Activated CD4-positive, alpha-beta memory T cell treated with anti-CD3 and anti-CD28 coated beads for 36 hours (primary cell): ENCODE measurements at regions not wholly inside any gene's neighbourhood (a gene's known extent, or its start where the extent isn't known, plus 50 kb on each side); places are given as distances from the start of the nearest gene placed in this dataset.
"Not testable (repeated sequence)": the region's sequence is repeated elsewhere in the genome, so short reads cannot be mapped to it uniquely, and the experiment has no call there.

ENCODE experiments used
- CTCF ChIA-PET: fragments of 350-600 bp; sonication (Branson Sonifier 250); formaldehyde crosslinking; loops from one replicate; lab custom pipeline; 2021; ENCODE audit warnings: antibody characterized with exemption, inconsistent platforms; lab: Charles Lee
- POLR2A ChIA-PET: fragments of 350-600 bp; sonication (Branson Sonifier 250); formaldehyde crosslinking; loops from one replicate; lab custom pipeline; 2021; ENCODE audit warnings: antibody characterized with exemption; lab: Charles Lee
- DNase-seq: peaks from one replicate; pipeline ENCODE4 v3.0.0-alpha.2; 2020
- H3K27ac Mint-ChIP-seq: one replicate; pipeline ENCODE4 v1.8.0; 2021; ENCODE audit warnings: mixed read lengths
- H3K27me3 Mint-ChIP-seq: one replicate; pipeline ENCODE4 v1.8.0; 2021; ENCODE audit warnings: mixed read lengths
- H3K36me3 Mint-ChIP-seq: one replicate; pipeline ENCODE4 v1.8.0; 2021; ENCODE audit warnings: mixed read lengths
- H3K4me1 Mint-ChIP-seq: one replicate; pipeline ENCODE4 v1.8.0; 2021; ENCODE audit warnings: low read depth, mixed read lengths
- H3K4me3 Mint-ChIP-seq: one replicate; pipeline ENCODE4 v1.8.0; 2021; ENCODE audit warnings: mild to moderate bottlenecking, mixed read lengths
- H3K9me3 Mint-ChIP-seq: one replicate; pipeline ENCODE4 v1.8.0; 2021; ENCODE audit warnings: mixed read lengths
- intact Hi-C: fragments of 100-400 bp; cut with micrococcal nuclease; formaldehyde crosslinking; loops from one replicate; pipeline ENCODE4 v1.15.1; 2023

DNA sequence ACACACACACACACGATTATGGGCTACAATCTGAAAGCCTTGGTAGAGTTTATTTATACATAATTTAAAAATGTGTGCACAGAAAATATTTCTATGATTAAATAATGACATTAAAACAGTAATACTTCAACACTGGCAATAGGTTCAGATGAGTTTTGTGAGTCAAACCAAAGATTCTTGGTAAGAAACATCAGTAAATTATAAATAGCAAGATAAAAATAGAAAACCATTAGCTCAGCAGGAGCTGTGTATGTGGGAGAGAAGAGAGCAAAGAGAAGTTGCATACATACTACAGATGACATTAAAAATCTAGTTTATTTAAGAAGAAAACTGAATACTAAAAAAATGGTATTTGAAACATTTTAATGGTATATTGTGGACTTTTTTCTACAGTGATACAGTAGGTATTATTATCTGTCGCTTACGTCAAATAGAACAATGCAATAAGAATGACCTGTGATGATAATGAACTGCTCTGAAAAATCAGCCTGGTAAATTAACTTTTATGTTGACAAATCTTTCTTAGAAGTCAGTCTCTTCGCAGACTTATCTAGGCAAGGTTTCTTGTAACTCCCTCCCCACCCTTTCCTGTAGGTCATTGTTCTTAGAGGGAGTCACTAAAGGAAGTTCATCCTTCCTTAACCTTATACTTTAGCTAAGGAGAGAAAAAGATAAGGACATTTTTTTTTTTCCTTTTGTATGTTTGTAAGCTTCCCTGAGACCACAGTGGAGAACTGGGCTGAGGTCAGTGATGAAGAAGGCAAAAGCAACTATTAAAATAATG, 149.3 kb downstream of the GJA1 start:
- DNase-seq: no peak
- ChIA-PET CTCF (no interaction called here), POLR2A (no interaction called here)
- intact Hi-C loops: no loop called here
- no peaks in the 10 kb centered on the region for H3K27me3 Mint-ChIP-seq
- no peaks in the 10 kb centered on the region for H3K4me1 Mint-ChIP-seq
- no peaks in the 10 kb centered on the region for H3K36me3 Mint-ChIP-seq
- no peaks in the 10 kb centered on the region for H3K9me3 Mint-ChIP-seq
- H3K4me3 Mint-ChIP-seq: no peak overlapping the region
- H3K27ac Mint-ChIP-seq: no peak overlapping the region

DNA sequence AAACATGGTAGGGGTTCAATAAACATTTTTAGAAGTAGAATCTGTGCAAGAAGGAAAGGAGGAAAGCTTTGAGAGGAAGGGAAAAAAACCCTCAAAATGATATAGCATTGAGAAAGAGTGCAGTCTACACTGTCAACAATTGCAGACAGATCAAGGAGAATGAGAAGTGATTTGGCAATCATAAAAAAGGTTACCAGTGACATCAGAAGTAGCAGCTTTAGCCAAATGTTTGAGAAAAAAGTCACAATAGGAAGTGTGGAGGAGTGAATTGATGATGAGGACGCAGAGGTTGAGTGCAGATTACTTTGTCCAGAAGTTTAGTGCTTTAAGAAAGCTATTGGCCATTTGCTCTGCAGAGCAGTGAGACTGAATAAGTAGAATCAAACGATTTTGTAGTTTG, 155.0 kb downstream of the GJA1 start:
- Mint-ChIP-seq H3K27ac (no peak overlapping the region), H3K4me3 (no peak overlapping the region), H3K9me3 (no peaks in the 10 kb centered on the region), H3K4me1 (no peaks in the 10 kb centered on the region), H3K36me3 (no peaks in the 10 kb centered on the region), H3K27me3 (no peaks in the 10 kb centered on the region)
- DNase-seq: no peak
- CTCF ChIA-PET: no interaction called here
- POLR2A ChIA-PET: no interaction called here
- intact Hi-C loops: no loop called here

DNA sequence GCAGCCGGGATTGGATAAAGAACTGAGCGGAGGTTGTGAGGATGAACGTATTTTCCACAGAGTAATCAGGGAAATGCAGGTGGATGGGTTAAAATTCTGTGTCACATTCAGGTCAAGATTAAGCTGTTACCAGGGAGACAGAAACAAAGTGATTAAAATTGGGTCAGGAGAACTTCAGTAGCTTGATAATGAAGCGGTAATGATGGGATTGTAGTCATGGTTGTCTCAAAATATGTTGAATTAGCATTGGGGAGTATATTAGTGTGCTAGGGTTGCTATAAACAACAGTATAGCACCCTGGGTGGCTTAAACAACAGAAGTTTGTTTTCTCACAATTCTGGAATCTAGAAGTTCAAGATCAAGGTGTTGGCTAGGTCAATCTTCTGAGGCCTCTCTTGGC, 155.5 kb downstream of the GJA1 start:
- no peaks in the 10 kb centered on the region for H3K36me3 Mint-ChIP-seq
- ChIA-PET CTCF (no interaction called here), POLR2A (no interaction called here)
- no peaks in the 10 kb centered on the region for H3K27me3 Mint-ChIP-seq
- H3K4me3 Mint-ChIP-seq: no peak overlapping the region
- no peaks in the 10 kb centered on the region for H3K4me1 Mint-ChIP-seq
- no peaks in the 10 kb centered on the region for H3K9me3 Mint-ChIP-seq
- DNase-seq: no peak
- H3K27ac Mint-ChIP-seq: no peak overlapping the region
- intact Hi-C loops: no loop called here

DNA sequence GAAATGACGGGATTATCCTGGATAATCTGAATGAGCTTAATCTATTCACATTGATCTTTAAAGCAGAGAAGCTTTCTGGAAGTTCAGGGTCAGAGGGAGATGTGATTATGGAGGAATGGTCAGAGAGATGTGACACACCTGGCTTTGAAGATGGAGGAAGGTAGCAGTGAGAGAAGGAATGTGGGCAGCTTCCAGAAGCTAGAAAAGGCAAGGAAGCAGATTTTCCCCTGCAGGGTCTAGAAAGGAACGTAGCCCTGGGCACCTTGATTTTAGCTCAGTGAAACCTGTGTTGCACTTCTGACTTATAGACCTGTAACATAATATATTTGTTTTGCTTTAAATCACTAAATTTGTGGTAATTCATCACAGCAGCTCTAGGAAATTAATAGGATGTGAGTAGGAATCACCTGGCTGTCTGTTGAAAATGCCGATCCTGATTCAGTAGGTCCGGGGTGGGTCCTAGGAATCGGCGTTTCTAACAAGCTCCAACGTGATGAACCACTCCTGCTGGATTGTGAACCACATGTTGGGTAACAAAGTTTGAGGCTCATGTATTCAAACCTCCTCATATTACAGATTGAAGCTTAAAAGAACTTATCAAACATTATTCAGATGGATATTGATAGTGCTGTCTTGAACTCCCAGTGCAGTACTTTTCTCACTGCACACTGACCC, 157.0 kb downstream of the GJA1 start:
- POLR2A ChIA-PET: no interaction called here
- Mint-ChIP-seq H3K9me3 (no peaks in the 10 kb centered on the region), H3K4me3 (no peak overlapping the region), H3K4me1 (no peaks in the 10 kb centered on the region), H3K27me3 (no peaks in the 10 kb centered on the region), H3K27ac (no peak overlapping the region), H3K36me3 (no peaks in the 10 kb centered on the region)
- intact Hi-C loops: no loop called here
- no peak for DNase-seq
- CTCF ChIA-PET: no interaction called here

DNA sequence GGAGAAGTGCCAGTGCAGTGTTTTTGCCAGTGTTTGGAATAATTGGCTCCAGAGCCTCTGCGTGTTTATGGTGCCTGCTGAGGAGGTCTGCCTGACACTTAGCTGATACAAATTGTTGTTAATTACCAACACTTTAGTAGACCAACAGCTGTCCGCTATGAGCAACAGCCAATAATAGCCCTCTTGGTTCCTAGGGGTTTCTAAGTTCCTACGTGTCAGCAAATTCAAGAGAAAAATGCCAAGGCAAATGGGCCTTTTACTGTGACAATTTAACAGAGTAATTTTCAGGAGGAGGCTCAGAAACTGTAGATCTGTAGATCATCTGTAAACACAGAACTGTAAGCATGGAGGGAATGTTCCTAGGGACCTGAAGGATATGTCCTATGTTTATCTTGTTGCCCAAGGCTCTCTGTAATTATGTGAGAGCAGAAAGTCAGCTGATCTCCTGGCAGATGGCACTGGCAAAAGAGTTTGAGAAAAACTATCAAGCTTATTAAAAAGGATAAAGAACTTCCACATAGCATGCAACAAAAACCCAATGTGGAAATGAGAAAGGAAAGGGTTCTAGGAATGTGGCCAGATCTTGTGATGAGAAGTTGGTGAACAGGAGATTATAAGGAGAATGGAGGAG, 157.7 kb downstream of the GJA1 start:
- Mint-ChIP-seq H3K4me3 (no peak overlapping the region), H3K27ac (no peak overlapping the region), H3K4me1 (no peaks in the 10 kb centered on the region), H3K27me3 (no peaks in the 10 kb centered on the region), H3K9me3 (no peaks in the 10 kb centered on the region), H3K36me3 (no peaks in the 10 kb centered on the region)
- intact Hi-C loops: no loop called here
- CTCF ChIA-PET: no interaction called here
- DNase-seq: no peak
- POLR2A ChIA-PET: no interaction called here

DNA sequence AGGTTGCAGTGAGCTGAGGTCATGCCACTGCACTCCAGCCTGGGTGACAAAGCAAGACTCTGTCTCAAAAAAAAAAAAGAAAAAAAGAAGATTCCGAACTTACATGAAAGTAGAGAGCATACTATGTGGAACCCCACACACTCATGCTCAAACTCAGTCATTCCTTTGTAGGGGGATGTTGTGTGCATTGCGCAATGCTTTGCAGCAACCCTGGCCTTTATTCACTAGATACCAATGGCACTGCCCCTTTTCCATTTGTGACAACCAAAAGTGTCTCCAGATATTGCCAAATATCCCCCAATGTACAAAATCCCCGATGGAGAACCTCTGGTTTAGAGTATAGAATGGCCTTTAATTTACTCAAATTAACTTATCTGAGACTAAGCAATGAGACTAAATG, 158.6 kb downstream of the GJA1 start:
- no peaks in the 10 kb centered on the region for H3K4me1 Mint-ChIP-seq
- intact Hi-C loops: no loop called here
- CTCF ChIA-PET: no interaction called here
- no peaks in the 10 kb centered on the region for H3K9me3 Mint-ChIP-seq
- POLR2A ChIA-PET: no interaction called here
- H3K4me3 Mint-ChIP-seq: no peak overlapping the region
- no peaks in the 10 kb centered on the region for H3K36me3 Mint-ChIP-seq
- H3K27me3 Mint-ChIP-seq: no peaks in the 10 kb centered on the region
- H3K27ac Mint-ChIP-seq: no peak overlapping the region
- no peak for DNase-seq

DNA sequence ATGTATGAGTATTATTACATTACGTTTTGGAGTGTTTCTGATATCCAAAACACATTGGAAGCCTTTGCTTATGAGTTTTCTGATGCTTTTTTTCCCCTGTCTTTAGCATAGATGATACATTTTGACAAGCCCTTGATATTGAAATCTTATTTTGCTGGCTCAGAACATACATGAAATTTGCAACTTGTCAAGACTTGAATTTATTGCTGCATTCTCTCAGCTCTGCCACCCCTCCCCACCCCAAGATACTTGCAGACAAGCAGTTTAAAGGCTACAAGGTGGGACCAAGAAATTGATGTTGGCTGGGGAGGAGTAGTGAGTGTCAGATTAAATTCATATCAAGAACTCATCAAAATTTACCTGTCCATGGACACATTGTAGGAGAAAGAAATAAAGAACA, 160.2 kb downstream of the GJA1 start:
- Mint-ChIP-seq H3K9me3 (no peaks in the 10 kb centered on the region), H3K27me3 (no peaks in the 10 kb centered on the region), H3K4me1 (no peaks in the 10 kb centered on the region), H3K27ac (no peak overlapping the region), H3K36me3 (no peaks in the 10 kb centered on the region), H3K4me3 (no peak overlapping the region)
- CTCF ChIA-PET: no interaction called here
- POLR2A ChIA-PET: no interaction called here
- intact Hi-C loops: no loop called here
- DNase-seq: no peak

DNA sequence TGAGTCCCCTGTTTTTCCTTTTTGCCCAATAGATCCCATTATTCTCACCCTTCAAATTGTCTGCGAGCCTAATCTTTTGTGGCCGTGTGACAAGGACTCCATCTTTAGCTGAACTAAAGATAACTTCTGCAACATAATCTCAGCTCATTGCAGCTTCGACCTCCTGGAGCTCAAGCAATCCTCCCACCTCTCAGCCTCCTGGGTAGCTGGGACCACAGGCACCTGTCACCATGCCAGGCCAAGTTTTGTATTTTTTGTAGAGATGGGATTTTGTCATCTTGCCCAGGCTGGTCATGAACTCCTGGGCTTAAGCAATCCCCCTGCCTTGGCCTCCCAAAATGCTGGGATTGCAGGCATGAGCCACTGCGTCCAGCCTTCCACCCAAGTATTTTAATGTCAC, 161.0 kb downstream of the GJA1 start:
- no peak overlapping the region for H3K4me3 Mint-ChIP-seq
- no peaks in the 10 kb centered on the region for H3K4me1 Mint-ChIP-seq
- intact Hi-C loops: no loop called here
- H3K27me3 Mint-ChIP-seq: no peaks in the 10 kb centered on the region
- H3K9me3 Mint-ChIP-seq: no peaks in the 10 kb centered on the region
- no peak for DNase-seq
- no peak overlapping the region for H3K27ac Mint-ChIP-seq
- ChIA-PET POLR2A (no interaction called here), CTCF (no interaction called here)
- no peaks in the 10 kb centered on the region for H3K36me3 Mint-ChIP-seq

DNA sequence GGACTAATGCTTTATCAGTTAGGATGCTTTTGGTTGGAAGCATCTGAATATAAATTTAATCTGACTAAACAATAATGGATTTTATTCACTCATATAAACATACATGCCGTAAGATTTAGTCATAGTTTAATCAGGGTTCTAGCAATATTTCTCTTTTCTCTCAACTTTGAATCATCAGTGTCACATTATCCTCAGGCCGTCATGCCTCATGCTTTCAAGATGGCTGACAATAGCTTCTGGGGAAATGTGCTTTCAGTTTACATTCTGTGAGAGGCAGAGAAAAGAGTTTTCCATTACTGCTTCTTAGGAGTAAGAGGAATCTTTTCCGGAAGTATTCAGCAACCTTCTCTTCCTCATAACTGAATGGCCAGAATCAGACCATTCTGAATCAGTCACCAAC, 162.2 kb downstream of the GJA1 start:
- POLR2A ChIA-PET: no interaction called here
- no peaks in the 10 kb centered on the region for H3K4me1 Mint-ChIP-seq
- no peak overlapping the region for H3K4me3 Mint-ChIP-seq
- no peaks in the 10 kb centered on the region for H3K36me3 Mint-ChIP-seq
- no peaks in the 10 kb centered on the region for H3K9me3 Mint-ChIP-seq
- CTCF ChIA-PET: no interaction called here
- H3K27ac Mint-ChIP-seq: no peak overlapping the region
- DNase-seq: no peak
- intact Hi-C loops: no loop called here
- no peaks in the 10 kb centered on the region for H3K27me3 Mint-ChIP-seq

DNA sequence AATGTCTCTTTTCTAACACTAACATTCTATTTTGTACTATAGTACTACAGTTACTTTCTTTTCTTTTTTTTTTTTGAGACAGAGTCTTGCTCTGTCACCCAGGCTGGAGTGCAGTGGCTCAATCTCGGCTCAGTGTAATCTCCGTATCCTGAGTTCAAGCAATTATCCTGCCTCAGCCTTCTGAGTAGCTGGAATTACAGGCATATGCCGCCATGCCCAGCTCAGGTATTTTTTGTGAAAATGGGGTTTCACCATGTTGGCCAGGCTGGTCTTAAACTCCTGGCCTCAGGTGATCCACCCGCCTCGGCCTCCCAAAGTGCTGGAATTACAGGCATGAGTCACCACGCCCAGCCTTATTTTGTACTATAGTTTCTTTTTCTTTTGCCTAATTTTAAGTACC, 163.9 kb downstream of the GJA1 start:
- H3K4me1 Mint-ChIP-seq, POLR2A ChIA-PET, H3K9me3 Mint-ChIP-seq, H3K27me3 Mint-ChIP-seq, CTCF ChIA-PET, intact Hi-C loops, DNase-seq, H3K4me3 Mint-ChIP-seq, H3K27ac Mint-ChIP-seq, H3K36me3 Mint-ChIP-seq: not testable (repeated sequence)

DNA sequence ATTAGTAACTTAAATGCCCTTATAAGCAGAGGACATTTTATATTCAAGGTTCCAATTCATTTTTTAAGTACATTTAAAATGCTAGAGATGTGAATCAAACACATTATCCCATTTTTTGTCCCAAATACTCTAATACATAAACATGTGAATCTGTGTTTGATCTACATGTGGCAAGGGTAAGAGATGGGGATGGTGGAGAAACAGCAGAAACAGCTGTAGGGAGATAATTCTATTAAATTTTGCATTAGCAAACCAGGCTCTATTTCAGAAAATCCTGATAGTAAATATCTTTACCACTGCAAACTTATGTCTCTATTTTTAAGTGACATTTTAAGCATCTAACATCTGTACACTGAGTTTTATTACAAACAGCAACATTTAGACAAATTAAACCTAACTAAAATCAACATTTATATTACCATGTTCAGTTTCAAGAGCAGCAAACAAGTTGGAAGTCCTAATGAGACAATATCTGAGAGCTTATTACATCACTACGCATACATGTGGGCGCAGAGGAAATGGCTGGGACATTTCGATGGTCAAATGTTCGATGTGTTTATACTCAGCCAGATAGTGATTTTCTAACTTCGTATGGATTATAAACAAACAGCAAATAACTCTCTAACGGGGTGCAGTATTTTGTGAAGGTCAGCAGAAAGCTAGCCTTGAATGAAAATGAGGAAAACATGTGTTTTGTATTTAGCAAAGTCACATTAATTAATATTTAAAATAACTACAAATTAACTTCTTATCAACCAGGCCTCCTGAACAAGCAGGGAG, 165.1 kb downstream of the GJA1 start:
- intact Hi-C loops: no loop called here
- H3K4me1 Mint-ChIP-seq: no peaks in the 10 kb centered on the region
- H3K9me3 Mint-ChIP-seq: no peaks in the 10 kb centered on the region
- no peak overlapping the region for H3K27ac Mint-ChIP-seq
- H3K4me3 Mint-ChIP-seq: no peak overlapping the region
- no peaks in the 10 kb centered on the region for H3K36me3 Mint-ChIP-seq
- no peaks in the 10 kb centered on the region for H3K27me3 Mint-ChIP-seq
- CTCF ChIA-PET: no interaction called here
- POLR2A ChIA-PET: no interaction called here
- no peak for DNase-seq

DNA sequence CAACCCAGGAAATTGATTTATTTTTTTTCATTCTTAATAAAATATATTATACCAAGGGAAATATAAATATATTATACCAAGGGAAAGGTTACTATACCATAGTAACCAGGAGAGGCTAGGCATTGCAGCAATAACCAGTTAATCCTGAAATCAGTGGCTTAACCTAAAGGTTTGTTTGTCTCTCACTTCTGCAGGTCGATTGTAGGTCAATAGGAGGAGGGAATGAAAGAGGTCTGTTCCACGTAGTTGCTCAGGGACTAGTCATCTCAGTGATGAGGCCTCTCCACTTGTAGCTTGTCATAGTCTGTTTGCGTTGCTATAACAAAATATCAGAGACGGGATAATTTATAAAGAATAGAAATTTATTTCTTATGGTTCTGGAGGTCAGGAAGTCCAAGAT, 168.0 kb downstream of the GJA1 start:
- no peaks in the 10 kb centered on the region for H3K27me3 Mint-ChIP-seq
- H3K36me3 Mint-ChIP-seq: no peaks in the 10 kb centered on the region
- ChIA-PET POLR2A (no interaction called here), CTCF (no interaction called here)
- H3K4me3 Mint-ChIP-seq: no peak overlapping the region
- H3K4me1 Mint-ChIP-seq: no peaks in the 10 kb centered on the region
- DNase-seq: no peak
- H3K9me3 Mint-ChIP-seq: no peaks in the 10 kb centered on the region
- intact Hi-C loops: no loop called here
- no peak overlapping the region for H3K27ac Mint-ChIP-seq
